HG03280 (cell line): ENCODE measurements at regions not wholly inside any gene's neighbourhood (a gene's known extent, or its start where the extent isn't known, plus 50 kb on each side); places are given as distances from the start of the nearest gene placed in this dataset.

ENCODE experiments used
- ATAC-seq: cut with Tn5 transposase; IDR thresholded peaks from one replicate; pipeline ENCODE4 v1.9.1; 2021; ENCODE audit warnings: mild to moderate bottlenecking, moderate library complexity; ENCODE audit not compliant: unreplicated experiment

- ATAC-seq = no peak
These were observed 53.4 kb downstream of the FOXB1 start for GRCh38 chr15:60057554-60057953.

GRCh38 chr15:60059186-60059585 is 55.1 kb downstream of the FOXB1 start:
- no peak for ATAC-seq

GRCh38 chr15:60061758-60062157 is 57.6 kb downstream of the FOXB1 start:
- ATAC-seq = no peak

- no peak for ATAC-seq
These were observed 58.7 kb downstream of the FOXB1 start for GRCh38 chr15:60062826-60063225.

GRCh38 chr15:60065951-60066350 is 61.8 kb downstream of the FOXB1 start:
- no peak for ATAC-seq

- no peak for ATAC-seq
These were observed 66.9 kb downstream of the FOXB1 start for GRCh38 chr15:60070838-60071493.

GRCh38 chr15:60072826-60073465 is 68.8 kb downstream of the FOXB1 start:
- no peak for ATAC-seq

GRCh38 chr15:60073466-60073840 is 69.3 kb downstream of the FOXB1 start:
- no peak for ATAC-seq

- ATAC-seq = no peak
These were observed 70.2 kb downstream of the FOXB1 start for GRCh38 chr15:60074181-60074885.

- no peak for ATAC-seq
These were observed 71.9 kb downstream of the FOXB1 start for GRCh38 chr15:60076045-60076444.

GRCh38 chr15:60076582-60077276 is 72.6 kb downstream of the FOXB1 start:
- no peak for ATAC-seq

- no peak for ATAC-seq
These were observed 73.7 kb downstream of the FOXB1 start for GRCh38 chr15:60077581-60078359.

GRCh38 chr15:60079210-60079609 is 75.1 kb downstream of the FOXB1 start:
- ATAC-seq = no peak

GRCh38 chr15:60081976-60082375 is 77.9 kb downstream of the FOXB1 start:
- ATAC-seq = no peak

- ATAC-seq = no peak
These were observed 79.2 kb downstream of the FOXB1 start for GRCh38 chr15:60083318-60083717.

- no peak for ATAC-seq
These were observed 82.7 kb downstream of the FOXB1 start for GRCh38 chr15:60086681-60087429.

GRCh38 chr15:60087561-60087960 is 83.5 kb downstream of the FOXB1 start:
- no peak for ATAC-seq

- ATAC-seq = no peak
These were observed 86.6 kb downstream of the FOXB1 start for GRCh38 chr15:60090747-60091146.

- no peak for ATAC-seq
These were observed 87.0 kb downstream of the FOXB1 start for GRCh38 chr15:60091157-60091556.

- no peak for ATAC-seq
These were observed 87.8 kb downstream of the FOXB1 start for GRCh38 chr15:60091911-60092310.
